Peyer's patch (tissue), 4 donors: ENCODE measurements at regions not wholly inside any gene's neighbourhood (a gene's known extent, or its start where the extent isn't known, plus 50 kb on each side); places are given as distances from the start of the nearest gene placed in this dataset.

Experiments
- DNase-seq, 3 donors: peaks; one replicate each; pipeline ENCODE4 v3.0.0-alpha.2; 2017 to 2019
- H3K27ac ChIP-seq, 4 donors: fragments of 200-600 bp; sonication (generic); one replicate each; pipeline ENCODE4 v1.5.1; 2016 to 2019
- H3K27me3 ChIP-seq, 2 donors: fragments of 200-600 bp; sonication (generic); one replicate each; pipeline ENCODE4 v1.5.1; 2019
- H3K36me3 ChIP-seq, 3 donors: fragments of 200-600 bp; sonication (generic); one replicate each; pipeline ENCODE4 v1.5.1; 2016 to 2019
- H3K4me1 ChIP-seq, 4 donors: fragments of 200-600 bp; sonication (generic); one replicate each; pipeline ENCODE4 v1.5.1; 2016 to 2019
- H3K4me3 ChIP-seq, 4 donors: fragments of 200-600 bp; sonication (generic); 1 replicate in 3 of 4; 2 replicates in 1 of 4; pipeline ENCODE4 v1.5.1; 2016 to 2019; ENCODE audit warnings: mild to moderate bottlenecking in 1 of 4
- H3K9me3 ChIP-seq, 4 donors: fragments of 200-600 bp; sonication (generic); one replicate each; pipeline ENCODE4 v1.5.1; 2016 to 2019; ENCODE audit warnings: mild to moderate bottlenecking in 1 of 4
- CTCF ChIP-seq, 6 experiments: fragments of 450-650 bp in 4 of 6; fragments of 200-600 bp in 2 of 6; sonication (generic) in 1 of 6; IDR thresholded peaks; one replicate each; pipeline ENCODE4 v1.5.1; 2017 to 2019; ENCODE audit warnings: antibody characterized with exemption in 6 of 6, mild to moderate bottlenecking in 3 of 6, moderate library complexity in 1 of 6
- POLR2A ChIP-seq, 2 donors: fragments of 450-650 bp; IDR thresholded peaks; one replicate each; pipeline ENCODE4 v1.5.1; 2017; ENCODE audit warnings: antibody characterized with exemption in 2 of 2, mild to moderate bottlenecking in 2 of 2, moderate library complexity in 2 of 2
- small RNA-seq, 2 donors: library from RNA; depleted of rRNA; stranded (forward); fragments of <200 nt; gene quantifications; one replicate each; pipeline ENCODE3, GENCODE V24; 2016

GRCh38 chr6:53408826-53409225, 60.1 kb upstream of the ELOVL5 start:
- TF ChIP-seq CTCF (IDR thresholded peaks at IDR 0.05): no peak
- no peak for TF ChIP-seq POLR2A (IDR thresholded peaks at IDR 0.05)
- H3K27me3 ChIP-seq: no peaks in the 10 kb centered on the region
- no peak for DNase-seq

GRCh38 chr6:53399027-53399344, 50.2 kb upstream of the ELOVL5 start:
- TF ChIP-seq POLR2A (IDR thresholded peaks at IDR 0.05) (no peak), CTCF (IDR thresholded peaks at IDR 0.05) (no peak)
- H3K36me3 ChIP-seq: no peaks in the 10 kb centered on the region

More at GRCh38 chr6:53408826-53409225, 60.1 kb upstream of the ELOVL5 start:
- Histone ChIP-seq H3K36me3 (no peaks in the 10 kb centered on the region), H3K4me3 (no peak overlapping the region), H3K9me3 (no peaks in the 10 kb centered on the region), H3K27ac (no peak overlapping the region), H3K4me1 (no peaks in the 10 kb centered on the region)

GRCh38 chr6:53398247-53399026, 49.7 kb upstream of the ELOVL5 start:
- Histone ChIP-seq H3K36me3 (no peaks in the 10 kb centered on the region), H3K27ac (no peak overlapping the region), H3K9me3 (no peaks in the 10 kb centered on the region), H3K27me3 (no peaks in the 10 kb centered on the region), H3K4me1 (no peaks in the 10 kb centered on the region), H3K4me3 (no peak overlapping the region)
- TF ChIP-seq POLR2A (IDR thresholded peaks at IDR 0.05): no peak
- TF ChIP-seq CTCF (IDR thresholded peaks at IDR 0.05): no peak
- no peak for DNase-seq

More at GRCh38 chr6:53399027-53399344, 50.2 kb upstream of the ELOVL5 start:
- no peak for DNase-seq
- Histone ChIP-seq H3K27me3 (no peaks in the 10 kb centered on the region), H3K4me3 (no peak overlapping the region), H3K27ac (no peak overlapping the region), H3K4me1 (no peaks in the 10 kb centered on the region), H3K9me3 (no peaks in the 10 kb centered on the region)

Small RNA genes lying in the stretch of these regions (small RNA-seq; reads per million reads assigned to genes)
- gene NANOGP3: 0 reads per million in 2 donors
